ENCODE measurements at regions not wholly inside any gene's neighbourhood (a gene's known extent, or its start where the extent isn't known, plus 50 kb on each side); places are given as distances from the start of the nearest gene placed in this dataset.

DNA sequence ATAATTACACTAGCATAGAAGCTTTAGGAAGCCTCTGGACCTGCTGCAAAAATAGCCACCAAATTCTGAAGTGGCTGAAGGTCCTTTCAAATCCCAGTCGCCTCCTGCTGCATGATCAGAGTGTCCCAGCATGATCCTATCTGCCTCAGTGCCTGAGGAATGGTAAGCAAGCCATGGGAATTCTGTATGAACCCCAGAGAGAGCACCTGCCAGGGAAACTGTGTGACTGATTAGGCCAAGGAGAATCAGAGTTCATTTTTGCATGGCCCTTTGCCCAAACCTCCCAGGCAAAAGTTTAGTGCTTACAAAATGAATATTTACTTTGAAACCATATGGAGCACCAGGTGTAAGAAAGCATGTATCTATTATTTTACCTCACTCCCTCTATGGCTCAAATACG is 221.4 kb downstream of the ARL4C start:
- TF ChIP-seq, protein P1, sequence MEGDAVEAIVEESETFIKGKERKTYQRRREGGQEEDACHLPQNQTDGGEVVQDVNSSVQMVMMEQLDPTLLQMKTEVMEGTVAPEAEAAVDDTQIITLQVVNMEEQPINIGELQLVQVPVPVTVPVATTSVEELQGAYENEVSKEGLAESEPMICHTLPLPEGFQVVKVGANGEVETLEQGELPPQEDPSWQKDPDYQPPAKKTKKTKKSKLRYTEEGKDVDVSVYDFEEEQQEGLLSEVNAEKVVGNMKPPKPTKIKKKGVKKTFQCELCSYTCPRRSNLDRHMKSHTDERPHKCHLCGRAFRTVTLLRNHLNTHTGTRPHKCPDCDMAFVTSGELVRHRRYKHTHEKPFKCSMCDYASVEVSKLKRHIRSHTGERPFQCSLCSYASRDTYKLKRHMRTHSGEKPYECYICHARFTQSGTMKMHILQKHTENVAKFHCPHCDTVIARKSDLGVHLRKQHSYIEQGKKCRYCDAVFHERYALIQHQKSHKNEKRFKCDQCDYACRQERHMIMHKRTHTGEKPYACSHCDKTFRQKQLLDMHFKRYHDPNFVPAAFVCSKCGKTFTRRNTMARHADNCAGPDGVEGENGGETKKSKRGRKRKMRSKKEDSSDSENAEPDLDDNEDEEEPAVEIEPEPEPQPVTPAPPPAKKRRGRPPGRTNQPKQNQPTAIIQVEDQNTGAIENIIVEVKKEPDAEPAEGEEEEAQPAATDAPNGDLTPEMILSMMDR (conservative IDR thresholded peaks at IDR 0.05; ENCODE audit: low read depth in 2 of 2) = no peak
- TF ChIP-seq POLR2AphosphoS5 (IDR thresholded peaks at IDR 0.05; ENCODE audit: low read depth) = no peak
- TF ChIP-seq ZNF114 (CRISPR knock-in tag; IDR thresholded peaks at IDR 0.05) = no peak
- TF ChIP-seq EZH2 (IDR thresholded peaks at IDR 0.05; ENCODE audit: low read depth, unreplicated experiment) = no peak
- no peak for TF ChIP-seq CREB1 (CRISPR knock-in tag; IDR thresholded peaks at IDR 0.05; ENCODE audit: low read depth)
- no peak for TF ChIP-seq EZH2phosphoT487 (IDR thresholded peaks at IDR 0.05; ENCODE audit: unreplicated experiment)
- TF ChIP-seq, protein P2, sequence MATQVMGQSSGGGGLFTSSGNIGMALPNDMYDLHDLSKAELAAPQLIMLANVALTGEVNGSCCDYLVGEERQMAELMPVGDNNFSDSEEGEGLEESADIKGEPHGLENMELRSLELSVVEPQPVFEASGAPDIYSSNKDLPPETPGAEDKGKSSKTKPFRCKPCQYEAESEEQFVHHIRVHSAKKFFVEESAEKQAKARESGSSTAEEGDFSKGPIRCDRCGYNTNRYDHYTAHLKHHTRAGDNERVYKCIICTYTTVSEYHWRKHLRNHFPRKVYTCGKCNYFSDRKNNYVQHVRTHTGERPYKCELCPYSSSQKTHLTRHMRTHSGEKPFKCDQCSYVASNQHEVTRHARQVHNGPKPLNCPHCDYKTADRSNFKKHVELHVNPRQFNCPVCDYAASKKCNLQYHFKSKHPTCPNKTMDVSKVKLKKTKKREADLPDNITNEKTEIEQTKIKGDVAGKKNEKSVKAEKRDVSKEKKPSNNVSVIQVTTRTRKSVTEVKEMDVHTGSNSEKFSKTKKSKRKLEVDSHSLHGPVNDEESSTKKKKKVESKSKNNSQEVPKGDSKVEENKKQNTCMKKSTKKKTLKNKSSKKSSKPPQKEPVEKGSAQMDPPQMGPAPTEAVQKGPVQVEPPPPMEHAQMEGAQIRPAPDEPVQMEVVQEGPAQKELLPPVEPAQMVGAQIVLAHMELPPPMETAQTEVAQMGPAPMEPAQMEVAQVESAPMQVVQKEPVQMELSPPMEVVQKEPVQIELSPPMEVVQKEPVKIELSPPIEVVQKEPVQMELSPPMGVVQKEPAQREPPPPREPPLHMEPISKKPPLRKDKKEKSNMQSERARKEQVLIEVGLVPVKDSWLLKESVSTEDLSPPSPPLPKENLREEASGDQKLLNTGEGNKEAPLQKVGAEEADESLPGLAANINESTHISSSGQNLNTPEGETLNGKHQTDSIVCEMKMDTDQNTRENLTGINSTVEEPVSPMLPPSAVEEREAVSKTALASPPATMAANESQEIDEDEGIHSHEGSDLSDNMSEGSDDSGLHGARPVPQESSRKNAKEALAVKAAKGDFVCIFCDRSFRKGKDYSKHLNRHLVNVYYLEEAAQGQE (IDR thresholded peaks at IDR 0.05; ENCODE audit: unreplicated experiment) = no peak
- TF ChIP-seq NANOG (IDR thresholded peaks at IDR 0.05; ENCODE audit: borderline replicate concordance) = no peak
- TF ChIP-seq JUNB (IDR thresholded peaks at IDR 0.05; ENCODE audit: unreplicated experiment) = no peak
- no peak for TF ChIP-seq ZNF331 (CRISPR knock-in tag; IDR thresholded peaks at IDR 0.05; ENCODE audit: low read depth)
